AG04449 (cell line): ENCODE measurements at regions not wholly inside any gene's neighbourhood (a gene's known extent, or its start where the extent isn't known, plus 50 kb on each side); places are given as distances from the start of the nearest gene placed in this dataset.
"Not testable (repeated sequence)": the region's sequence is repeated elsewhere in the genome, so short reads cannot be mapped to it uniquely, and the experiment has no call there.

Source experiments
- CTCF ChIA-PET: fragments of 350-600 bp; formaldehyde crosslinking; extraction: SDS; loops from one replicate; lab custom pipeline; 2021; ENCODE audit warnings: antibody characterized with exemption; lab: Yijun Ruan, JAX
- POLR2A ChIA-PET: fragments of 400-600, 350-600 bp; formaldehyde crosslinking; extraction: SDS; loops from one replicate; lab custom pipeline; 2020; ENCODE audit warnings: antibody characterized with exemption, inconsistent platforms; lab: Yijun Ruan, JAX
- DNase-seq: peaks from one replicate; pipeline ENCODE4 v3.0.0-alpha.2; 2010; ENCODE audit warnings: low read depth, low spot score
- H3K4me3 ChIP-seq: 2 replicates; pipeline ENCODE4 v1.5.1; 2011; ENCODE audit warnings: low read depth, mild to moderate bottlenecking, control low read depth, low read length

DNA sequence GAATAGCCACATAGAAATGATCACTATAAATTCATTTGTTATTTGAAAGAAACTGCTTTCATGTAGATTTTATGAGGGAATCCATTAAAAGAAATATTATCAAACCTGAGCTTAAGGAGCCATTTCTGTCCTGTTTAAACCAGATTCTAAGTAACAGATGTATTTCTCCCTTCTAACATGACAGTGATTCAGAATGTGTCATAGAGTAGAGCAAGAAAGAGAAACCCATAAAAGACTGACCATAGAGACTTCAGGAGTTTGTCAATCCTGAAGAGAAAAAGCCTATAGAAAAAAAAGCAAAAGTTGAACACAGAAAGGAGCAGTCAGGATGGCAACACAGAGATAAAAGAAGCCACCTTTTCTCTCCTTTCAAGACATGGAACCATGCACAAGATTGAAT, 390.6 kb downstream of the PRIM2 start:
- H3K4me3 ChIP-seq, CTCF ChIA-PET, DNase-seq, POLR2A ChIA-PET: not testable (repeated sequence)

DNA sequence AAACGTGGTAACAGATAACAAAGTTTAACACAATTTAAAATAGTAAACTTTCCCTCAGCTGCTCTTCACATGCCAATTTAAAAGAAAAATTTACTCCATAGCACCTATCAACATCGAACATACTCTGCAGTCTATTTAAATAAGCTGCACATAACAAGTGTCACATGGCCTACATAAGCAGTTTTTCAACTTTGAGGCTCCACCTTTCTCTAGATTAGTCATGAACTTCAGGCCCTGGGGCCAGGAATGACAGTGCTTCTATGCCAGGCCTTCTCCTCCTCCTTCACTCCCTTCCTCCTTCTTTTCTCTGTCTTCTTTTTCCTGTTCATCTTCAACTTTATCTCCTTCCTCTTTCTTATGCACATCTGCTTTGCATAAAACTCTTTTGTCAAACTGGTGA, 405.1 kb downstream of the PRIM2 start:
- H3K4me3 ChIP-seq, CTCF ChIA-PET, DNase-seq, POLR2A ChIA-PET: not testable (repeated sequence)

DNA sequence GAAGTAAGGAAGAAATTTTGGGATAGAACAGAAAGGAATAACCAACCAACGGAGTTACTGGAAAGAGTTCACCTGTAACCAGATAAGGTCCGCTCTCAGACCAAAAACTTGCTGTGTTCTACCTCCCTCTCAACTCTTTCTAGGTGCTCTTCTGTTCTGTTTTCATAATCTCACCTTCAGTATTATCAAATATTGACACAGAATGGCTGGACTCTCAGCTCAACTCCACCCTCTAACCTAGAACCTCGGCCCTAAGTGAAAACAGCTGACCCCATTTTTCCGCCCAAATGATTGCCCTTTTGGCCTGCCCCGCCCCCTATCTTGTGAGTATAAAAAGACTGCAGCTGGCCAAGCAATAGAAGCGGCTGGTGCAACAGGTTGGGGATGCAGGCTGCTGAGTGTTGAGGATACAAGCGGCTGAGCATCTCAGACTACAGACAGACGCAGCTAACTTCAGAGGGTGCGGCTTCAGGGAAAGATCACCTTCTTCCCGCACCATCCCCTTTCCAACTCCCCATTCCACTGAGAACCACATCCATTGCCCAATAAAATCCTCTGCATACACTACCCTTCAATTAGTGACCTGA, 406.5 kb downstream of the PRIM2 start:
- CTCF ChIA-PET, POLR2A ChIA-PET, DNase-seq, H3K4me3 ChIP-seq: not testable (repeated sequence)

DNA sequence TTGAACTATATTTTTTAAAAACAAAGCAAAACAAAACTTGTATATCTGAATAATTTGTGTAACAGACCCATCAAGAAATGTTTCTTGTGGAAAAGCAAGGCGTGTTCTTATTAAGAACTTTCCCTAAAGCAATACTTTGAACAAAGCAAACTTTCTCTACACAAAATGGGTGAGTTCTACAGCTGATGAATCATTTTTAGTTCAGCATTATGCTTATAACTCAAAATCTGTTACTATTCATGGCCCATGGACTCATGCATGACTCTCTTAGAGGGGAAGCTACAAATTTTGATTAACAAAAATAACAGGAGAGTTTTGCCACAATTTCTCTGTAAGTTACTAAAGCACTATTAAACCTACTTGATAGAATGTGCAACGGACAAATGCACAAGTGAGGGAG, 412.0 kb downstream of the PRIM2 start:
- CTCF ChIA-PET, POLR2A ChIA-PET, DNase-seq, H3K4me3 ChIP-seq: not testable (repeated sequence)

DNA sequence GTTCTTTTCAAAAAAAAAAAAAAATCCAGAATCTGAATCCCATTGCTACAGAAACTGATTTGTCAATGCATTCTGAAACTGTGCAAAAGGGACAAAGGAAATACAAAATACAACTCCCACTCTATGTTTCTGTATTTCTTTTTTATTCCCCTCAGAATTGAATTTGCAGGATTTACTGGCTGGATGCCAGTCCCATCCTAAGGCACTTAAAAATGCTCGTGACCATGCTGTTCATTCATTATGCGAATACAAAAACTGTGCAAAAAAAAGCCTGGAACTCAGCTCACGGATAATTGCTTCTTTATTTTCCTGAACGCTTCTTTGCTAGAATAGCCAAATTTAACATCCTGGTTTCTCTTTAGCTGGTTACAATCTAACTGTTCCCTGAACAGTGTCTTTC, 413.3 kb downstream of the PRIM2 start:
- CTCF ChIA-PET, H3K4me3 ChIP-seq, DNase-seq, POLR2A ChIA-PET: not testable (repeated sequence)

DNA sequence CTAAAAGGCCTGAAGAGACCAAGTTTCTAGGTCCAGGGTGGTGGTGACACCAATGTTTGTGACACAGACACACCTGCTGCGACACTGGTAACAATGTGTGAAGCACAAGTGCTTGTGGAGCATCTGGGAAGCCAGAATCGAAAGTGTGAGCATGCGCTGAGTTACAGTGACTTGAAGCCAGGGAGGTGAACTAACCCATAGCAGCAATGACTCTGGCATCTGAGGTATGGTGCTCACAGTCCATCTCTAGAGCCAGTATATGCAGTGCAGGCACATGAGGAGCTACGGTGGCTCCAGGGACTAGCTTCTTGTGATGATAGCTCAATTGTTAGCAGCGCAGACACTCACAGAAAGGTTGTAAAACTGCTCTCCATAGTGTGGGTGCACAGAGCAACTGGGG, 430.3 kb downstream of the PRIM2 start:
- CTCF ChIA-PET, POLR2A ChIA-PET, H3K4me3 ChIP-seq, DNase-seq: not testable (repeated sequence)

DNA sequence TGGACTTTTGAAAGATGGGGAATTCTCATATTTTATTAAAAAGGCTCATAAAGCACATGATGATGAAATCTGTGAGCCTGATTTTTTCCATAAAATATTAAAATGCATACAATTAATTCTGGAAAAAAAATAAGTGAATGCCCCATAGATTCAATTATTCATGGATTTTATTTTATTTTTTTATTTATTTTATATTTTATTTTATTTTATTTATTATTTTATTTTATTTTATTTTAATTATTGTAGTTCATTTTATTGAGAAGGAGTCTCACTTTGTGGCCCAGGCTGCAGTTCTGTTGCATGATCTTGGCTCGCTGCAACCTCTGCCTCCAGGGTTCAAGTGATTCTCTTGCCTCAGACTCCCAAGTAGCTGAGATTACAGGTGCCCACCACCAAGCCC, 442.4 kb downstream of the PRIM2 start:
- POLR2A ChIA-PET, H3K4me3 ChIP-seq, CTCF ChIA-PET, DNase-seq: not testable (repeated sequence)

DNA sequence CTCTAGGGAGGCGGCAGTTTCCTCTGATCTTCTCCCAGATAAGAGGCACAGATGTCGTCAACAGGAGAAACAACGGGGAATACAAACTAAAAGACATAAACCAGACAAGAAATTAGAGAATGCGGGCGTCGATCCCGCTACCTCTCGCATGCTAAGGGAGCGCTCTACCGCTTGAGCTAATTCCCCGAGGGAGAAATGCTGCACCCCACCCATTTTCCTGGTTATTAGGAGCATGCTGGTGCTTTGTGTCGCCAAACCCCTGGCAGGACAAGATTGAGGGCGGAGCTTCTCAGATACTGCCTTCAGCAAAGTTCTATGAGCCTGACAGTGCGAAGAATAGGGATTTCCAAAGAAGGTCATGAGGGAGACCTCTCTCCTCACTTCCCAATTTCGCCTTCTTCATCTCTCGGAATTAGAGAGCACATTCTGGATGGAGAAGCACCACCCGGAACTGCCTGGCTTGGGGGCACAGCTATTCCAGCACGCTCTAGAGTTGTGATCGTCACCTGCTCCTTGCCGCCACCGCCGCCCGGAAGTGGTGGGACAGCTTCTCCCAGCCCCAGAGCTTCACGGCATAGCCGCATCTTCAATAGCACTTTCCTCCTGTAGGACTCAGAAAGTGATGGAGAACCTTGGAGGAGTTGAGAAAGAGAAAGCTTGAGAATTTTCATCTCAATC, 475.4 kb downstream of the PRIM2 start:
- DNase-seq, POLR2A ChIA-PET, H3K4me3 ChIP-seq, CTCF ChIA-PET: not testable (repeated sequence)

DNA sequence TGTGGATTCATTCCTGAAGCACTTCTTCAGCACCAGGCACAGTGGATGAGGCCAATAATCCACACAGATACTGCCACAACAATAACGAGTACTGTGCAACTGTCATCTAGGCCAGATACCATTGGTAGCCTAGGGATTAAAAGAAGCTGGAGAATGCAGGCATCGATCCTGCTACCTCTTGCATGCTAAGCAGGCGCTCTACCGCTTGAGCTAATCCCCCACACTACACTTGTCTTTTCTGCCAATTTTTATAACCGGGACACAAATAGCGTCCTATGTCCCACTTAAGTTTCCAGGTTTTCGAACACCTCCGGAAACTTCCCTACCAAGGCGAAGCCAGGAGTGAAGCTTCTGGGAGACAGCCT, 475.9 kb downstream of the PRIM2 start:
- H3K4me3 ChIP-seq, CTCF ChIA-PET, POLR2A ChIA-PET, DNase-seq: not testable (repeated sequence)

DNA sequence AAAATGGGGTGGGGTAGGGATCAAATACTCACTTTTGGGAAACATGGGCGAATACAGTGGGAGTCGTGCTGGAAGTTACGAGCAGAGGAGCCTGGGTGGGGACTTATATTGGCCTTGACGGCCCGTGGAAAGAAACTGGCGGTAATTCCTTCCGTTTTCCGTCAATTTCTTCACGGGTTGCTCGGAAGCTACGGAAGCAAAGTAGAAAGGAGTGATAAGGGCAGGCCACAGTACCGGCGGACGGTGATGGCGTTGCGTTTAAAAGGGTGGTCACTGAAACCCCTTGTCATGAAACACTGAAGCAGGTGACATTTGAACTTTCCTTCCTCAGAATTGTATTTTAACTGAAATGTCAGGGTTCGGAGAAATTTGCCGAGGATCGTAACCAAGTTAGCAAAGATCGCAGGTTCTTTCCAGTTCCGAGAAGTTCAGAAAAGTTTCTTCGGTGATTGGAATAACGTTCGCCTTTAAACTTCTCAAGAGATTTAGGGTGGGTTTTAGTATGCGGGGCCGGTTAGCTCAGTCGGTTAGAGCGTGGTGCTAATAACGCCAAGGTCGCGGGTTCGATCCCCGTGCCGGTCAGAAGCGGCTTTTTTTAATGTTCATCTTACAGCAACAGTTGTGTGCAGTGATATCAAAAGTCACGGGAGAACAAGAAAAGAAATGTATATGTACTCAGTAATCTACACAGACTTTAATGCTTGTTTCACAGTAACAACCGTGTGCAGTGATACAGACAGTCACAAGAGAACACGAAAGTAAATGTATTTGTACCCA, 482.5 kb downstream of the PRIM2 start:
- DNase-seq: peak; percentile 31
- POLR2A ChIA-PET, CTCF ChIA-PET: not testable (repeated sequence)
- H3K4me3 ChIP-seq: peak overlapping the region; percentile 39

DNA sequence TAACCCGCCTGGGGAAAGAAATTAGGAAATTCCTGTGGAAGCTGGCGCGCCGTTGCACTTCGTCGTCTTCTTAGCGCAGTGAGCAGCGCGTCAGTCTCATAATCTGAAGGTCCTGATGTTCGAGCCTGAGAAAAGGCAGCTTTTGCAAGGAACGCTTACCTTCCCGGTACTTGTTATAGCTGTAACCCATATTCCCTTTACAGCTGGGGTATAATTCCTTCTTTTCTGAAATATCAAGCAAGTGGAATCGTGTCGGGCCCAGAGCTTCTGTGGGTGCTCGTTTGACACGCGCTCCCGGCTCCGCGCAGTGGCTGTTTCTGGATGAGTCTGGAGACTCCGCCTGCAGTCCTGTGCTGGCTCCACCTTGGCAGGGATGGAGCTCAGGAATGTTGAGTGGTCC, 491.2 kb downstream of the PRIM2 start:
- CTCF ChIA-PET: not testable (repeated sequence)

DNA sequence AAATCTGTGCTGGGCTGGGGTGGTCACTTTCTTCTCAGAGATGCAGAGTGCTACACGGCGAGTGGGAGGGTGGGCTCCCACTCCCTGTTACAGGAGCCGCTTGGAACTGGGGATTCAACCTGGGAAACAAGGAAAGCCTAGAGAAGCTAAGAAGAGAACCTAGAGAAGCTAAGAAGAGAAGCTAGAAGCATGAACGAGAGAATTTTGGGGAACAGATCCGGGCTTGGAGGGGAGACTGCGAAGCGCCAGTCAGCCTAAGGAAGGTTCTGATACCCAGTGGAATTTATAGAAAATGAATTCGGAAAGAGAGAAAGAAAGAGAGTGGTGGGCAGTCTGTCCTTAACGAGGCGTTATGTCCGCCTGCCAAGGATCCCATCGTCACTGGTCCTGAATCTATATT, 492.0 kb downstream of the PRIM2 start:
- CTCF ChIA-PET, POLR2A ChIA-PET, H3K4me3 ChIP-seq, DNase-seq: not testable (repeated sequence)

More for the DNA sequence above, 491.2 kb downstream of the PRIM2 start:
- POLR2A ChIA-PET, DNase-seq, H3K4me3 ChIP-seq: not testable (repeated sequence)

DNA sequence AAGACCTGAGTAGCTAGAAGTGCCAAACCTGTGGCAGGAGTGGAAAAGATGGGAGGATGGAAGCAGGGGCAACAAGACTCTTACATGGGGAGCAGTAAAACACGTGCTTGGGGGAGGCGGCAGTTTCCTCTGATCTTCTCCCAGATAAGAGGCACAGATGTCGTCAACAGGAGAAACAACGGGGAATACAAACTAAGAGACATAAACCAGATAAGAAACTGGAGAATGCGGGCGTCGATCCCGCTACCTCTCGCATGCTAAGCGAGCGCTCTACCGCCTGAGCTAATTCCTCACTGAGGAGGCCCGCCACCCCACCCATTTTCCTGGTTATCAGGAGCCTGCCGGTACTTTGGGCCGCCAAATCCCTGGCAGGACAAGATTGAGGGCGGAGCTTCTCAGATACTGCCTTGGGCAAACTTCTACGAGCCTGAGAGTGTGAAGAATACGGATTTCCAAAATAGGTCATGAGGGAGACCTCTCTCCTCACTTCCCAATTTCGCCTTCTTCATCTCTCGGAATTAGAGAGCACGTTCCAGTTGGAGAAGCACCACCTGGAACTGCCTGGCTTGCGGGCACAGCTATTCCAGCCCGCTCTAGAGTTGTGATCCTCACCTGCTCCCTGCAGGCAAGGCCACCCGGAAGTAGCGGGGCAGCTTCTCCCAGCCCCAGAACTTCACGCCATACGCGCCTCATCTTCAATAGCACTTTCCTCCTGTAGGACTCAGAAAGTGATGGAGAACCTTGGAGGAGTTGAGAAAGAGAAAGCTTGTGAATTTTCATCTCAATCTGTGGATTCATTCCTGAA, 496.0 kb downstream of the PRIM2 start:
- POLR2A ChIA-PET, DNase-seq, CTCF ChIA-PET, H3K4me3 ChIP-seq: not testable (repeated sequence)

DNA sequence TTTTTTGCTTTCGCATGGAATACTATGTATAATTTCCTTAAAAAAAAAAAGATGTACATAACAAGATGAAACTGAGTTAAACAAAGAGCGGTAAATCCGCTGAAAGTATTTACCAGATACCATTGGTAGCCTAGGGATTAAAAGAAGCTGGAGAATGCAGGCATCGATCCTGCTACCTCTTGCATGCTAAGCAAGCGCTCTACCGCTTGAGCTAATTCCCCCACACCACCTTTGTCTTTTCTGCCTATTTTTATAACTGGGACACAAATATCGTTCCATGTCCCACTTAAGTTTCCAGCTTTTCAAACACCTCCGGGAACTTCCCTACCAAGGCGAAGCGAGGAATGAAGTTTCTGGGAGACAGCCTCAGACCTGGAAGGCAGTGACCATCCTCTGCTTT, 498.4 kb downstream of the PRIM2 start:
- DNase-seq, H3K4me3 ChIP-seq, POLR2A ChIA-PET, CTCF ChIA-PET: not testable (repeated sequence)

DNA sequence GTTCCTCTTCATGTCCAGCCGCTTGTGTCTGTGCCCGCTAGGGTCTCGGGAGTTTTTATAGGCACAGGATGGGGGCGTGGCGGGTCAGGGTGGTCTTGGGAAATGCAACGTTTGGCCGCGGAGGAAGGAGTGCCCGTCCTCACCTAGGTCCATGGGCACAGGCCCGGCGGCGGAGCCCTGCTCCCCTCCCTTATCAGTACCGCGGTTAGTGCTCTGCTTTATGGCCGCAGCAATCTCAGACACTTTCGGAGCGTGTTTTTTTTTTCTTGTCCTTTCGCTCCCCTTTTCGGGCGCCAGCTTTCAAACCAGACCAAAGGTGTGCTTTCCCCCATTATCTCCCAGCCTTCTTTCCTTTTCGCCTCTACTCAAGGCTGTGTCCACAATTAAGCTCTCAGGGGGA, 503.9 kb downstream of the PRIM2 start:
- DNase-seq, POLR2A ChIA-PET, H3K4me3 ChIP-seq, CTCF ChIA-PET: not testable (repeated sequence)

DNA sequence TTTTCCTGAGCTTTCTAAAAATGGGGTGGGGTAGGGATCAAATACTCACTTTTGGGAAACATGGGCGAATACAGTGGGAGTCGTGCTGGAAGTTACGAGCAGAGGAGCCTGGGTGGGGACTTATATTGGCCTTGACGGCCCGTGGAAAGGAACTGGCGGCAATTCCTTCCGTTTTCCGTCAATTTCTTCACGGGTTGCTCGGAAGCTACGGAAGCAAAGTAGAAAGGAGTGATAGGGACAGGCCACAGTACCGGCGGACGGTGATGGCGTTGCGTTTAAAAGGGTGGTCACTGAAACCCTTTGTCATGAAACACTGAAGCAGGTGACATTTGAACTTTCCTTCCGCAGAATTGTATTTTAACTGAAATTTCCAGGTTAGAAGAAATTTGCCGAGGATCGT, 505.0 kb downstream of the PRIM2 start:
- DNase-seq, H3K4me3 ChIP-seq, CTCF ChIA-PET, POLR2A ChIA-PET: not testable (repeated sequence)
